SK-MEL-5 (cell line): ENCODE measurements at regions not wholly inside any gene's neighbourhood (a gene's known extent, or its start where the extent isn't known, plus 50 kb on each side); places are given as distances from the start of the nearest gene placed in this dataset.

Experiments
- DNase-seq: peaks from one replicate; pipeline ENCODE4 v3.0.0-alpha.2; 2016; ENCODE audit warnings: low read depth, low spot score
- in situ Hi-C: cut with HindIII; loops from 2 replicates; pipeline ENCODE4 v1.10.0; 2016; ENCODE audit warnings: low sequenced_read_pairs, high pct_unique_total_duplicates, low pct_unique_long_range_greater_than_20kb

- in situ Hi-C loops, result no loop called here
- no peak for DNase-seq
These were observed 85.9 kb upstream of the TBX20 start for GRCh38 chr7:35339811-35340210.

GRCh38 chr7:35336444-35336843 is 82.5 kb upstream of the TBX20 start:
- DNase-seq, result no peak
- in situ Hi-C loops, result no loop called here

DNA sequence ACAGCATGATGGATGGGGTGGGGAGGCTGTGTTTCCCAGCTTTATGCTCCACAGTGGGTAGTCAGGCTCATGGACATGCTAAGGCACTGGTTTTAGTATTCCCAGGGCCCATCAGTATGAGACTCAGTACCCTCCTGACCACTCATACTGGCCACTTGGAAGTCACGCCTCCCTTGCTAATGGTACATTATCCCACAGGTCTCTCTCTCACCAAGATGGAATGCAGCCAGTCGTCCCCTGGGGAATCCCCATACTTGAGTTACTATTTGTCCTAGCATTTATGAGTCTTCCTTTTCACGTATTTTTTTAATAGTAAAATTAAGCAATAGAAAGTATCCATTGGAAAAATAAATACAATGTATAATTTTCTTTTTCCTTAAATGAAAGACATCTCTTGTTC is 80.6 kb upstream of the TBX20 start:
- no peak for DNase-seq
- in situ Hi-C loops, result no loop called here

- no peak for DNase-seq
These were observed 79.4 kb upstream of the TBX20 start for GRCh38 chr7:35333265-35333664.

DNA sequence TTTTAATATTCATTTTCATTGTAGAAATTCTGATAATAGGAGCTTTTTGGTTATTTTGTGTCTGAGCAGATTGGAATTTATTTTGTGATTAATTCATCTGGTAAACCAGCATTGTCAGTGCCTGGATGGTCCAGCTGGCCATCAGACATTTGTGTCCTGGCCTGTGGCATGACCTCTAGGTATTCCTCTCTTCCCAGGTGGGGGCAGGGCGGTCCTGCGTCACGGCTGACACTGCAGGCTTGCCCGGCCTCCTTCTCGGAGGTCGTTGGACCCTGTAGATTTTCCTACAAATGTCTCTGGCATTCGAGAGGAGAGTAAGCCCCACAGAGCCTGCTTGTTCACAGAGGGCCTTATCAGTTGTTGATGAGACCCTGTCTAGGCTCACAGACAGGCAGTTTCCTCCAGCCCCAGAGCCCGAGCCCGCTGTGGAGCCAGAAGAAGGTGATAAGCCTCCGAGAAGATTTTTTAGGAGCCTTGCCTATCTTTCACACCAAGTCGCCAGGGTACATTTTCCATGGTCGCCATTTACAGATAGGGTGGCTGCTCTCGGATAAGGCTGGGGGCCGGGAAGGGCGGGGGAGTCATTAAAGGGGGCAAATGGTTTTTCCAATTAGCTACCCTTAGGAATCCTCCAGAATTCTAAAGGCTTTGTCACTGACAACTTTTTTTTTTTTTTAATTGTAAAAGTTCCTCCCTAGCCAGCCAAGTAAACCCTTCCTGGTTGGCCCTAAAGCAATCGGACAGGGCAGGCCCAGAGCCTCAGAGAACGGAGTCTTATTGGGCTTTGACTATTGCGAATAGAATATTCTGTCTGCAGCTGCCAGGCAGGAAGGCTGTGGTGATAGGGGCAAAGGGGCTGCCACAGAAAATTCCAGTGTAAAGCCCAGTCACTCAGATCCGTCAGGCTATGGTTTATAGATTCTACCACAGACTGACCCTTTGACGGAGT is 78.1 kb upstream of the TBX20 start:
- no peak for DNase-seq
- in situ Hi-C loops, result no loop called here

More at GRCh38 chr7:35333265-35333664, 79.4 kb upstream of the TBX20 start:
- in situ Hi-C loops, result no loop called here

- in situ Hi-C loops, result no loop called here
These were observed 75.1 kb upstream of the TBX20 start for GRCh38 chr7:35329026-35329425.

GRCh38 chr7:35319606-35320005 is 65.7 kb upstream of the TBX20 start:
- in situ Hi-C loops, result no loop called here
- no peak for DNase-seq

More at GRCh38 chr7:35329026-35329425, 75.1 kb upstream of the TBX20 start:
- no peak for DNase-seq

DNA sequence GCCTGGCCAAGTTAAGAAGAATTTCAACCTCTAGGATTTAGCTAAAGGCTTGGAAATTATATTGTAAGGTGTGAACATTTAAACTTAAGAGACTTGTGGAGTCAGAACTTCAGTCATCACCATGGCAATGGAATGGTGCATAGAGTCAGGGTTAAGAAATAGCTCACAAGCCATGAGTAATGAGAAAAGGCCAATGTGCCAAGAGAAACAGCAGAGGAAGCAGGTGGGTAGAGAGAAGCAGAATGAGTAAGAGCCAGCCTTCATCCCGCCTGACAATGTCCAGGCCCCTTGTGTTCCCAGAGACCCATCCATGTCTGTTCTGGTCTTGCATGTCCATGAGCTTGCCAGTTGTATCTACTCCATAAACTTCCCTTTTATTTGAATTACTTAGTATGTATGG is 62.6 kb upstream of the TBX20 start:
- DNase-seq, result no peak
- in situ Hi-C loops, result no loop called here

DNA sequence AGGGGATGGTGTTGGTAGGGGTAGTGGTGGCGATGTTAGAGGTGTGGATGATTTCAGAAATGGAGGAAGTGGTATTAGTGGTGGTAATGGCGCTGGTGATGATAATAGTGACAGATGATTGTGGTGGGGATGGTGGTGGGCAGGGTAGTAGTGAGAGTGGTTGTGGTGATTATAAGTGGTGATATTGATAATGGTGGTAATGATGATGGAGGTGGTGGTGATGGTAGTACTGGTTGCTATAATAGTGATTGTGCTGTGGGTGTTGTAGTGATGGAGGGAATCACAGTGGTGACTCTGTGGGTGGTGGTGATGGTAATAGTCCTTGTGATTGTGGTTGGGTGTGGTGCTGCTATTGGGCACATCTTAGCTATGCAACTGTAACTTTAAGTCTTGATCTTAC is 61.6 kb upstream of the TBX20 start:
- in situ Hi-C loops, result no loop called here
- DNase-seq, result no peak

DNA sequence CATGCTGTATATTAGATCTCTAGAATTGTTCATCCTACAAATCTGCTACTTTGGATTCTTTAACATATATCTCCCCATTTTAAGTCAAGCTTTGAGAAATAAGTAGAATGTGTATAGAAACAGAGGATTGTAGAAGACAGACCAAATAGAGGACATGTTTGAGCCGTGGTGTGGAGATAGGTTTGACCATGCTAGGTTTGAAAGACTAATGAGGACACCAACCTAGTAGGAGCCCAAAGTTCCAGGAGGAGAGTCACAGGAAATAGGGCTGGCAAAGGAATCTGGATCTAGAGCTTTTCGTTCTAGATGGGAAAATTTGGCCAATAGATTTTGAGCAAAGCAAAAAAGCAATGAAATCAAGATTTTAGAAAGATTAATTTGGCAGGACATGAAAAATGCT is 60.5 kb upstream of the TBX20 start:
- no peak for DNase-seq
- in situ Hi-C loops, result no loop called here

DNA sequence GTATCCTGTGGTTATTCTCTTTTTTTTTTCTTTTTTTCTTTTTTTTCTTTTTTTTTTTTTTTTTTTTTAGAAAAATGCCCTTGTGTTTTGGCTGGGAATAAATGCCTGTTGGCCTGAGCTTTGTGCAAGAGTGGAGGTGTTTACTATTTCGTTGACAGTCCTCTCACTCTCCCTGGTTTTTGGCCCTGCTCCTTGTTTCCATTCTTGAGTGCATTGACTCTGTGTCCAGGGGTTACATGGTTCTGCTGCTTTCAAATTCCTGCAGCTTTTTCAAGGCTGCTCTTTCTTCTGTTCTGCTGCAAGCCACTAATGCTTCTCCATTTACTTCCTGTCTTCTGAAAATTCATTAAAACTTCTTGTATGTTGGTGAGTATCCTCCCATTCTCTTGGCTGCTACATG is 59.7 kb upstream of the TBX20 start:
- in situ Hi-C loops, result no loop called here
- no peak for DNase-seq
